ENCODE measurements at regions not wholly inside any gene's neighbourhood (a gene's known extent, or its start where the extent isn't known, plus 50 kb on each side); places are given as distances from the start of the nearest gene placed in this dataset.

DNA sequence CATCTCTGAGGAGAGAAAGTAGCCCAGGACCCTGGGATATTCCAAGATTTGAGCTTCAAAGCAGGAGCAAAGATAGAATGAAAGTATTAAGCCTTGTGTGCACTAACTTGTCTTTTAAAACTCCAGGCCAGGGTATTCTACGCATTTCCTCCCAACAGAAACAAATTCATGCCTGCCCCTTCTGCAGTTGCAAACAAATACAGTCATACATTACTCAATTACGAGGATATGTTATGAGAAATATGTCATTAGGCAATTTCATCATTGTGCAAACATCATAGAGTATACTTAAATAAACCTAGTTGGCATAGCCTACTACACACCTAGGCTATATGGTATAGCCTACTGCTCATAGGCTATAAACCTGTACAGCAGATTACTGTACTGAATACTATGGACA is 154.5 kb upstream of the KIAA1217 start:
- no peak for DNase-seq
- POLR2A ChIA-PET = no interaction called here
- WGBS (ENCODE audit: insufficient coverage) = no CpG with 5 or more reads among the region's 2 CpGs
- no peaks in the 10 kb centered on the region for H3K9me3 ChIP-seq (ENCODE audit: control extremely low read depth in 1 of 5, control insufficient read depth in 4 of 5, insufficient read depth in 2 of 5, low read depth in 1 of 5, low read length in 4 of 5)
- H3K36me3 ChIP-seq (ENCODE audit: control insufficient read depth in 4 of 4, insufficient read depth in 4 of 4, low read length in 3 of 4) = no peaks in the 10 kb centered on the region
- CTCF ChIA-PET = no interaction called here
- H3K27me3 ChIP-seq (replicated peaks in 2 of 5; ENCODE audit: control insufficient read depth in 4 of 5, insufficient read depth in 5 of 5, low read length in 4 of 5) = no peaks in the 10 kb centered on the region
- no peak overlapping the region for H3K27ac ChIP-seq (ENCODE audit: insufficient read depth in 1 of 2, low read depth in 1 of 2, low read length in 2 of 2, poor library complexity in 1 of 2, severe bottlenecking in 2 of 2)
- H3K4me1 ChIP-seq (ENCODE audit: control extremely low read depth in 1 of 4, control insufficient read depth in 4 of 4, insufficient read depth in 4 of 4, low read length in 3 of 4) = no peaks in the 10 kb centered on the region
- H3K4me3 ChIP-seq (ENCODE audit: control insufficient read depth in 1 of 7, extremely low read depth in 1 of 7, insufficient read depth in 4 of 7, low read depth in 2 of 7, low read length in 6 of 7) = no peak overlapping the region

DNA sequence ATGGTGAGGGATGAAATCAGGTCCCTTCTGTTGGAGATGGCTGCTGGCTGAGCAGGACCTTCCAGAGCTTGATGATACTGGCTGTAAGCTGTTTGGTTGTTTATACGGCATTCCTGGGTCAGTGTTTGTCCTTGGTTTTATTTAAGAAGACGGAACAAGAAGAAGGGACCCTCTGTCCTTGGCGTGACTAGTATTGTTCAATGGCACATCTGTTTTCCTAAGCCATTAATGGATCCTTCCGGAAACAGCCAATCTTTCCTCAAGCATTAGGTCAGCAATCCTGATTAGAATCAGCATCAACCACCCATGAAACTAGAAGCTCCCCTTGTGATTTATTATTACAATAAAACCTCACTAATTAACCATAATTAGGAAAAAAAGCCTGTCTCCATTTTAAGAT is 128.7 kb upstream of the KIAA1217 start:
- DNase-seq = no peak
- no peaks in the 10 kb centered on the region for H3K9me3 ChIP-seq (ENCODE audit: control extremely low read depth in 1 of 5, control insufficient read depth in 4 of 5, insufficient read depth in 2 of 5, low read depth in 1 of 5, low read length in 4 of 5)
- no peak overlapping the region for H3K4me3 ChIP-seq (ENCODE audit: control insufficient read depth in 1 of 7, extremely low read depth in 1 of 7, insufficient read depth in 4 of 7, low read depth in 2 of 7, low read length in 6 of 7)
- 100% methylated on average over 4 of the region's 4 CpGs for WGBS (ENCODE audit: insufficient coverage)
- ChIA-PET POLR2A (no interaction called here), CTCF (no interaction called here)
- H3K27me3 ChIP-seq (replicated peaks in 2 of 5; ENCODE audit: control insufficient read depth in 4 of 5, insufficient read depth in 5 of 5, low read length in 4 of 5) = no peaks in the 10 kb centered on the region
- H3K27ac ChIP-seq (ENCODE audit: insufficient read depth in 1 of 2, low read depth in 1 of 2, low read length in 2 of 2, poor library complexity in 1 of 2, severe bottlenecking in 2 of 2) = no peak overlapping the region
- H3K36me3 ChIP-seq (ENCODE audit: control insufficient read depth in 4 of 4, insufficient read depth in 4 of 4, low read length in 3 of 4) = no peaks in the 10 kb centered on the region
- H3K4me1 ChIP-seq (ENCODE audit: control extremely low read depth in 1 of 4, control insufficient read depth in 4 of 4, insufficient read depth in 4 of 4, low read length in 3 of 4) = peaks cover 0 to 3% (median 0%) of the 10 kb centered on the region in 4 experiments

DNA sequence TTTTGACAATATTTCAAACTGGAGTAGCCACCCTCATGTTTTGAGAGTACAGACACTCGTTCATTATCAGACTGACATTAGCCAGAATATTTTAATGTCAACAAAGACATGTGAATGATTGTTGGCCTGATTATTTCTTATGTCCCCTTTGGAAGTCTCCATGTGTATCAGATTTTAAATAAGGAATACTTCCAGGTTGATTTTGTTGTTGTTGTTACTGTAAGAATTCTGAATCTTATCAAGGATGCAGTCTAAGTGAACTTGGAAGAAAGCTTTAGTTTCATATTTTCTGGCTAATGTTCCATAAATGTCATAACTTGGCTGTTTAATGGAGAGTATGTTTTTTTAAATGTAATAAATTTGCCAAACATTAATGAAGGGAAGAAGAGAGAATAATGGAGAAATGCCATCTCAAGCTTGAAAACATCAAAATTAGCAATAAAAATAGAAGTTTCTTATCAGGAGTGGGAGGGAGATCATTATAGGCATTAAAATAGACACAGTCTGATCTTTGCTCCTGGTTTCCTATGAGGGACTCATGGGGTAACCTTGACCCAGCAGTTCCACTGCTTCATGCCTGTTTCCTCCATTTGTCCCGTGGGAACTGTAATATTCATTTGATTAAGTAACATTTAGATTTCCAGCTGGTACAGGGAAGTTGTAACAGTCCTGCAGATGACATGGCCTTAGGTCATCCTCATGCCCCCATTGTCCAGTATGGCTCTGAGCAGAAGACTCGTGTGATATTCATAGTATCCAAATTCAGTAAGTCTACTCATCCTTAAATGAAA is 122.4 kb upstream of the KIAA1217 start:
- H3K4me1 ChIP-seq (ENCODE audit: control extremely low read depth in 1 of 4, control insufficient read depth in 4 of 4, insufficient read depth in 4 of 4, low read length in 3 of 4) = peaks cover 0 to 3% (median 0%) of the 10 kb centered on the region in 4 experiments
- H3K27ac ChIP-seq (ENCODE audit: insufficient read depth in 1 of 2, low read depth in 1 of 2, low read length in 2 of 2, poor library complexity in 1 of 2, severe bottlenecking in 2 of 2) = no peak overlapping the region
- H3K9me3 ChIP-seq (ENCODE audit: control extremely low read depth in 1 of 5, control insufficient read depth in 4 of 5, insufficient read depth in 2 of 5, low read depth in 1 of 5, low read length in 4 of 5) = no peaks in the 10 kb centered on the region
- H3K27me3 ChIP-seq (replicated peaks in 2 of 5; ENCODE audit: control insufficient read depth in 4 of 5, insufficient read depth in 5 of 5, low read length in 4 of 5) = no peaks in the 10 kb centered on the region
- ChIA-PET CTCF (no interaction called here), POLR2A (no interaction called here)
- DNase-seq = no peak
- H3K4me3 ChIP-seq (ENCODE audit: control insufficient read depth in 1 of 7, extremely low read depth in 1 of 7, insufficient read depth in 4 of 7, low read depth in 2 of 7, low read length in 6 of 7) = no peak overlapping the region
- no CpG with 5 or more reads among the region's 3 CpGs for WGBS (ENCODE audit: insufficient coverage)
- no peaks in the 10 kb centered on the region for H3K36me3 ChIP-seq (ENCODE audit: control insufficient read depth in 4 of 4, insufficient read depth in 4 of 4, low read length in 3 of 4)

DNA sequence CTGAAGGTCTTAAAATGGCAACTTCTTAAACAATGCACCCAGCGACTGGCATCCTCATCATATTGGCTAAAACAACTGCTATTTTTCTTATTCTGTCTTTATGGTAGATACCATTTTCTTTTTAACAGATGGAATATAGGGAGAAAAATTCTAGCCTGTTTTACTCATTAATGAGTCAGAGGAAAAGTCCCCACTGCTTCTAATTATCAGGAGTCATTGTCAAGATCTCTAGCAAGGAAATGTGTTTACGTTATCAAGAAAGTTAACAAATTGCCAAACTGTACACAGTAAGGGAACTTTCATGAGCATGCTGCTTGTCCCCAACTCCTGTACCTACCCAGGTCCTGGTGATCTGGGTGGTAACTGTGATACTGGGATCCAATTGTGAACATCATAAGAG is 117.7 kb upstream of the KIAA1217 start:
- WGBS (ENCODE audit: insufficient coverage) = 100% methylated on average over 1 of the region's 2 CpGs
- H3K4me3 ChIP-seq (ENCODE audit: control insufficient read depth in 1 of 7, extremely low read depth in 1 of 7, insufficient read depth in 4 of 7, low read depth in 2 of 7, low read length in 6 of 7) = no peak overlapping the region
- H3K36me3 ChIP-seq (ENCODE audit: control insufficient read depth in 4 of 4, insufficient read depth in 4 of 4, low read length in 3 of 4) = no peaks in the 10 kb centered on the region
- ChIA-PET POLR2A (no interaction called here), CTCF (no interaction called here)
- DNase-seq = no peak
- no peaks in the 10 kb centered on the region for H3K9me3 ChIP-seq (ENCODE audit: control extremely low read depth in 1 of 5, control insufficient read depth in 4 of 5, insufficient read depth in 2 of 5, low read depth in 1 of 5, low read length in 4 of 5)
- no peaks in the 10 kb centered on the region for H3K4me1 ChIP-seq (ENCODE audit: control extremely low read depth in 1 of 4, control insufficient read depth in 4 of 4, insufficient read depth in 4 of 4, low read length in 3 of 4)
- no peak overlapping the region for H3K27ac ChIP-seq (ENCODE audit: insufficient read depth in 1 of 2, low read depth in 1 of 2, low read length in 2 of 2, poor library complexity in 1 of 2, severe bottlenecking in 2 of 2)
- H3K27me3 ChIP-seq (replicated peaks in 2 of 5; ENCODE audit: control insufficient read depth in 4 of 5, insufficient read depth in 5 of 5, low read length in 4 of 5) = no peaks in the 10 kb centered on the region

DNA sequence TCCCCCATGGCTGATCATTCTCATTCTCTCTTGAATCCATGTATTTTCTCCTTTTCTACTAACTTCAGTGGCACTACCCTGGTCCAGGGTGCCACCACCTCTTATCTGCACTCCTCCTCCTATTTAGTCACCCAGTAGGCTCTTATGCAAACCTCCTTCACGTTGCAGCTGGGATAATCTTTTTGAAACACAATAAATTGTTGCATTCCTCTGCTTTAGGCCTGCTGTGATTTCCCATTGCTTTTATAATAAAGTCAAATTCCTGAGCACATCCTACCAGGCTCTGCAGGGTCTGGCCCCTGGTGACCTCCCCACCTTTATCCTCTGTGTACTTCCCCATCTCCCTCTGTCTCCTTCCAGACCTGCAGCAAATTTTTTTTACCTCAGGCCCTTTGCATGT is 112.7 kb upstream of the KIAA1217 start:
- Histone ChIP-seq H3K27ac (ENCODE audit: insufficient read depth in 1 of 2, low read depth in 1 of 2, low read length in 2 of 2, poor library complexity in 1 of 2, severe bottlenecking in 2 of 2) (no peak overlapping the region), H3K36me3 (ENCODE audit: control insufficient read depth in 4 of 4, insufficient read depth in 4 of 4, low read length in 3 of 4) (no peaks in the 10 kb centered on the region), H3K4me3 (ENCODE audit: control insufficient read depth in 1 of 7, extremely low read depth in 1 of 7, insufficient read depth in 4 of 7, low read depth in 2 of 7, low read length in 6 of 7) (no peak overlapping the region), H3K9me3 (ENCODE audit: control extremely low read depth in 1 of 5, control insufficient read depth in 4 of 5, insufficient read depth in 2 of 5, low read depth in 1 of 5, low read length in 4 of 5) (no peaks in the 10 kb centered on the region), H3K27me3 (replicated peaks in 2 of 5; ENCODE audit: control insufficient read depth in 4 of 5, insufficient read depth in 5 of 5, low read length in 4 of 5) (no peaks in the 10 kb centered on the region), H3K4me1 (ENCODE audit: control extremely low read depth in 1 of 4, control insufficient read depth in 4 of 4, insufficient read depth in 4 of 4, low read length in 3 of 4) (no peaks in the 10 kb centered on the region)
- 29% methylated on average over 1 of the region's 1 CpG for WGBS (ENCODE audit: insufficient coverage)
- POLR2A ChIA-PET = no interaction called here
- CTCF ChIA-PET = no interaction called here
- DNase-seq = no peak

DNA sequence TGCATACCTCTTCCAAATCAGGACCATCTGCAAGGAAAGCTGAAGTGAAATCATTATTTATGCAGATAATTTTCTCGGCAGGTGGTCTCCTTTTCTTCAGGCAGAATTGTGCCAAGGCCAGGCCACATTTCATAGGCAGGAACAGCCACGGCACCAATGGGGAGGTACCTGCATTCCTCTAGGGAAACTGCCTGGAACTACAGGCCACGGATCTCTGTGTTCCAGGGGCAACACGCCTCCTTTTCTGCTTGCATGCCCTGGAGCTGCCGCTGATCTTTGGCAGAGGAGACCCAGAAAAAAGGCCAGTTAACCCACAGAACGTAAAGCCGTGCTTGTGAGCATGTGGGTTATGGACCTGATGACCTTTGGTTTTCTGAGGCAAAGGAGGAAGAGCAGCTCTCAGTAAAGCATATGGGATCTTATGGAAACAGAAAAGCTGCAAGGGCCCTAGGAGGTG is 111.2 kb upstream of the KIAA1217 start:
- no peak overlapping the region for H3K27ac ChIP-seq (ENCODE audit: insufficient read depth in 1 of 2, low read depth in 1 of 2, low read length in 2 of 2, poor library complexity in 1 of 2, severe bottlenecking in 2 of 2)

DNA sequence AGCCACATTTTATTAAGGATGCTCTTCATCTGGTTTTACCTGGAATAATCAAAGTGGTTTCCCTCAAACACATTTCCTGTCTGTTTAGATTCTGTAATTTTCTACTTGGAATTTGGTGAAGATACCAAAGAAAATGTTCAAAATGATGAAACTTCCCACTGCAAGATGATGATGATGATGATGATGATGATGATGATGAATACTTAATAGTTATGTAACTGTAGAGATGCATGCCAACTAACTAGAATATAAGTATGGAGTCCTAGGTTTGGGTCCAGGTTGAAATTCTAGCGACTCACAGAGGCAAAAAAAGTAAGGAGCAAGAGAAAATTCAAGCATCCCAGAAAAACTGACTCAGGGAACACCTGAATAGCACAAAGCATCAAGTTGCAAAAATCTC is 104.0 kb upstream of the KIAA1217 start:
- Histone ChIP-seq H3K9me3 (ENCODE audit: control extremely low read depth in 1 of 5, control insufficient read depth in 4 of 5, insufficient read depth in 2 of 5, low read depth in 1 of 5, low read length in 4 of 5) (no peaks in the 10 kb centered on the region), H3K4me1 (ENCODE audit: control extremely low read depth in 1 of 4, control insufficient read depth in 4 of 4, insufficient read depth in 4 of 4, low read length in 3 of 4) (no peaks in the 10 kb centered on the region), H3K4me3 (ENCODE audit: control insufficient read depth in 1 of 7, extremely low read depth in 1 of 7, insufficient read depth in 4 of 7, low read depth in 2 of 7, low read length in 6 of 7) (no peak overlapping the region), H3K27ac (ENCODE audit: insufficient read depth in 1 of 2, low read depth in 1 of 2, low read length in 2 of 2, poor library complexity in 1 of 2, severe bottlenecking in 2 of 2) (no peak overlapping the region), H3K27me3 (replicated peaks in 2 of 5; ENCODE audit: control insufficient read depth in 4 of 5, insufficient read depth in 5 of 5, low read length in 4 of 5) (no peaks in the 10 kb centered on the region), H3K36me3 (ENCODE audit: control insufficient read depth in 4 of 4, insufficient read depth in 4 of 4, low read length in 3 of 4) (no peaks in the 10 kb centered on the region)
- CTCF ChIA-PET = no interaction called here
- WGBS (ENCODE audit: insufficient coverage) = no CpG with 5 or more reads among the region's 1 CpG
- POLR2A ChIA-PET = no interaction called here
- DNase-seq = no peak

More for the DNA sequence above, 111.2 kb upstream of the KIAA1217 start:
- POLR2A ChIA-PET = no interaction called here
- DNase-seq = no peak
- Histone ChIP-seq H3K36me3 (ENCODE audit: control insufficient read depth in 4 of 4, insufficient read depth in 4 of 4, low read length in 3 of 4) (no peaks in the 10 kb centered on the region), H3K27me3 (replicated peaks in 2 of 5; ENCODE audit: control insufficient read depth in 4 of 5, insufficient read depth in 5 of 5, low read length in 4 of 5) (no peaks in the 10 kb centered on the region), H3K4me1 (ENCODE audit: control extremely low read depth in 1 of 4, control insufficient read depth in 4 of 4, insufficient read depth in 4 of 4, low read length in 3 of 4) (no peaks in the 10 kb centered on the region), H3K4me3 (ENCODE audit: control insufficient read depth in 1 of 7, extremely low read depth in 1 of 7, insufficient read depth in 4 of 7, low read depth in 2 of 7, low read length in 6 of 7) (no peak overlapping the region), H3K9me3 (ENCODE audit: control extremely low read depth in 1 of 5, control insufficient read depth in 4 of 5, insufficient read depth in 2 of 5, low read depth in 1 of 5, low read length in 4 of 5) (no peaks in the 10 kb centered on the region)
- WGBS (ENCODE audit: insufficient coverage) = 88% methylated on average over 7 of the region's 7 CpGs
- CTCF ChIA-PET = no interaction called here
